HG02571 (cell line): ENCODE measurements at regions not wholly inside any gene's neighbourhood (a gene's known extent, or its start where the extent isn't known, plus 50 kb on each side); places are given as distances from the start of the nearest gene placed in this dataset.

ENCODE experiments used
- ATAC-seq: cut with Tn5 transposase; IDR thresholded peaks from one replicate; pipeline ENCODE4 v1.9.1; 2021; ENCODE audit warnings: mild to moderate bottlenecking, moderate library complexity; ENCODE audit not compliant: unreplicated experiment

DNA sequence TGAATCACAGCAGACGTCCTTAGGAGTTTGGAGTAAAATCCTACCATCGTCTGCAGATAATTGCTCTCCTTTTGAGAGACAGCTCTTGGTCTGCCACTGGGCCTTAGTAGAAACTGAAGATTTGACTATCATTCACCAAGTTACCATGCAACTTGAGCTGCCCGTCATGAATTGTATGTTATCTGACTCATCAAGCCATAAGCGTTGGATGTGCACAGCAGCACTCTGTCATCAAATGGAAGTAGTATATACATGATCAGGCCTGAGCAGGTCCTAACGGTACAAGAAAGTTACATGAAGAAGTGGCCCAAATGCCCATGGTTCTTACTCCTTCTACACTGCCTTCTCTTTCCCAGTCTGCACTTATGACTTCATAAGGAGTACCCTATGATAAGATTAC lies 317.8 kb downstream of the GPATCH2 start:
- ATAC-seq: no peak

DNA sequence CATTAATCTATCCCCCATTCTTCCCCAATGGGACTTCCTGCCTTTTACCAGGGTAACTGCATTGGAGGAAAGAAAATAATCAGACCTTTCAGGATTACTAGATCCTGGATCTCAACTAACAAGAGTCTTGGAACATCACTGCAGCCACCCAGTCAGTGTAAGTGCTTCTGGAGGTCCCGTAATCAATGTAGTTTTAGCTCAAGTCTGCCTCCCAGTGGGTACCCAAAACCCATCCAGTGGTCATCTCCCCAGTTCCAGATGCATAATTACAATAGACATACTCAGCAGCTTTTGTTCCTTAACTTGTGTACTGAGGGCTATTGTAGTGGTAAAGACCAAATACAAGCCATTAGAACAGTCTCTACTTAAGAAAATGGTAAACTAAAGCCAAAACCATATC lies 319.1 kb downstream of the GPATCH2 start:
- ATAC-seq: no peak

DNA sequence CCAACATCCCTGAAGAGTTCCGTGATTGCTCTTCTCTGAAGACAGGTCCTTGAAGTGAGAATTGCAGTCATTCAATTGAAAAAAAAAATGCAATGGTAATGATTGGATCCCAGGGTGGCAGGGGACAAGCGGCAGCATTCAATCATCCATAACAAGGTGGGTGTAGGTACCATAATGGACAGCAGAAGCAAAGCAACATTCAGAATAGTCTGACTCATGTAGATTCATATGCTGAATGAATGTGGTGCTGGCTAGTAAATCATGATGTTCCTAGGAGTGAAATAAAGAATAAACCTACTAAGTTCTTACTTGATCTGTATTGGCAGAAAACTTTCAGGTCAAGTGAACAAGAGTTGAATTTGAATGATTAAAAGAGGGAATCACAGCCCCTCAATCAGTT lies 319.6 kb downstream of the GPATCH2 start:
- ATAC-seq: no peak

GRCh38 chr1:217281332-217281731 lies 349.6 kb downstream of the GPATCH2 start:
- no peak for ATAC-seq

GRCh38 chr1:217275655-217276398 lies 355.1 kb downstream of the GPATCH2 start:
- ATAC-seq: no peak

- ATAC-seq: no peak
Observed at GRCh38 chr1:217274927-217275654, 355.8 kb downstream of the GPATCH2 start.

DNA sequence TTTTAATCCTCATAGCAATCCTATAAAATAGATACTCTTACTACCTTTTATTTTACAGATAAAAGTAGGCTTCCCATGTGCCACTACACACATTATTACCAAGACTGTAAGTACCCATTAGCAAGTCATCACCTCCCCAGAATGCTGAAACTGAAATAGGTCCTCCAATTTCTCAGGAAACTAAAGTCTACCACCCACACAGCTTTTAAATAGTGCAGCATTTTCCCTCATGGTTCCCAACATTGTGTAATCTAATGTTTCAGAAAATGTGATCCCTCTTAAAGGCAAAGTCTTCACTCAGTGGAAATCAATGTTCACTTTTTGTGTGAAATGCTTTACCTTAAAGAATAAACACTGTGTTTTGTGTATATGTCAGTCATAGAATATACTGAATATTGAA lies 356.5 kb downstream of the GPATCH2 start:
- ATAC-seq: no peak

GRCh38 chr1:217273866-217274265 lies 357.0 kb downstream of the GPATCH2 start:
- no peak for ATAC-seq

DNA sequence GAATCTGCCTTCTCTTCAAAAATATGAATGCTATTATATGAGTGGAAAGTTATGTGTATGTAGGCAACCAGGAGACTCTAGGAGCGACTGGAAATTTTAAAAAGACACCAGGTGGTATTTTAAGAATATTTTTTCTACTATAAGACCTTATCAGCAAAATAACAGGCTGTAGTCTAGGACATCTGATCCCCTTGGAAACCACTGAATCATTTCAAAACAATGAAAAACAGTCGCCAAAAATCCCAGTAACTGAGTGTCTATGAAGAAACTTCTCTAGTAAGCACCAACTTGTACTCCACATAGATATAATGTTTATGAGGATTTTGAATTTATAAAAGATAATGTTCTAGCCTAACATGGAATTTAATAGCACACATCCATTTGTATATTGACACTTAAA lies 358.5 kb downstream of the GPATCH2 start:
- ATAC-seq: no peak

- ATAC-seq: no peak
Observed at GRCh38 chr1:217270101-217270500, 360.8 kb downstream of the GPATCH2 start.

DNA sequence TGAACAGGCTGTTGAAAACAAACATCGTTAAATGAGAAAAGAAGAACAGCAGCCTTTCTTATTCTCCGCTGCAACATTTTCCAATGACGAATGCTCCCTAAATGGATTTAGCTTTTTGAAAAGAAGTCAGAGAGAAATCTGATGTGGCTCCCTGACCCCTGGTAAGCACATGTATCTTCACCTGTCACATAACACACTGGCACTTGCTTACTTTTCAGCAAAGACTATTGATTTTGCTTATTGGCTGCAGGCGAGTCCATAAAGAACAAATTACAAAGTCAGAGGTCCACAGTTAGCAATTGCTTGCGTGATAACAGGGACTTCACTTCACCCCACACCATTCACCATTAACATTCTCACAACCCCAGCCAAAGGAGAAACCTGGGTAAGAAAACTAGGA lies 362.8 kb downstream of the GPATCH2 start:
- no peak for ATAC-seq

DNA sequence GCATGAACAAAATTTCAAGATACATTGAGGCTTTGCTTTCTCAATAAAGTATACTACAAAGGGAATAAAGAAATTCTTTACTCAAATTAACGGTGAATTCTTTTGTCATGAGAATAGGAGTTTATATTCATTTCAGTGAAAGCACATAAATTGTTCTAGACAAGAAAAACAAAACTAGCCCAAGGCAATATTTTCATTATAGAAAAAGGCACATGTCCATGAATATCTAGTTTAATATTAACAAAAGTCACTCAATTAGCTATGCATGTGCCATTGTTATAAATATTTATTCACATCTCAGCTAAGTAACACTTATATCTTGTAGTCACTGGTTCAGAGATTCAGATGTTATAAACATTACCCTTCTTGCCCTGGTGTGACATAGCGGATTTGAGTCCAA lies 369.3 kb downstream of the GPATCH2 start:
- no peak for ATAC-seq

- no peak for ATAC-seq
Observed at GRCh38 chr1:217260676-217261075, 370.2 kb downstream of the GPATCH2 start.

GRCh38 chr1:217253985-217254384 lies 376.9 kb downstream of the GPATCH2 start:
- no peak for ATAC-seq

DNA sequence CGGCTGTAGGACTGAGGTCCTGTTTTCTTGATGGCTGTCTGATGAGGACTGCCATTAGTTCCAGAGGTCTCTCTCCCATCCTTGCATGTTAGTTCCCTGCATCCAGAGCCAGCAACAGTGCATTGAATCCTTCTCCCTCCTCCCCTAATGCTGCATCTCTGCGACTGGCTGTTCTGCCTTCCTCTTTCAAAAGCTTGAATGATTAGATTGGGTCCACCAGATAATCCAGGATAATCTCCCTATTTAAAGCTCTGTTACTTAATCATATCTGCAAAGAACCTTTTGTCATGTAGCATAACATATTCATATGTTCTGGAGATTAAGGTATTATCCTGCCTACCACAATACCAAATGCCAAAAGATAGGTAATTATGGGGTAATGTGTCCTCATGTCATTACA lies 377.5 kb downstream of the GPATCH2 start:
- no peak for ATAC-seq

GRCh38 chr1:217251121-217251520 lies 379.8 kb downstream of the GPATCH2 start:
- ATAC-seq: no peak

- ATAC-seq: no peak
Observed at GRCh38 chr1:217249857-217250256, 381.0 kb downstream of the GPATCH2 start.

DNA sequence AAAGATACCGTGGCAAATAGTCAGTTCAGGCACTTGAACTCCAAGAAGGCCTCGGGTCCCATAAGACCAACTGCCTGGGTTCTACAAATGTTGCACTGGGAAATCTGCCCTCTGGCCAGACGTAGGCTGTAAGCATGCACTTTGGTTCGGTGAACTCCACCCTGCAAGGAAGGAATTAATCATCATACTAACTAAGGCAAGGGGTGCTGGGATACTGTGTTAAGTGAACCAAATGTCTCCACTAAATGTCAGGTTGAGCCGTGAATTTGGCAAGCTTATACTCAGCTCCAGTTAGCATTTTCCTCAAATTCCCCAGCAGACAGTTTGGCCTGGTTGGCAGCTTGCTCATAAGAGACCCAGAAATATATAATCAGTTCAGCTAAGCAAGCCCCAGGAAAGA lies 385.9 kb downstream of the GPATCH2 start:
- no peak for ATAC-seq

DNA sequence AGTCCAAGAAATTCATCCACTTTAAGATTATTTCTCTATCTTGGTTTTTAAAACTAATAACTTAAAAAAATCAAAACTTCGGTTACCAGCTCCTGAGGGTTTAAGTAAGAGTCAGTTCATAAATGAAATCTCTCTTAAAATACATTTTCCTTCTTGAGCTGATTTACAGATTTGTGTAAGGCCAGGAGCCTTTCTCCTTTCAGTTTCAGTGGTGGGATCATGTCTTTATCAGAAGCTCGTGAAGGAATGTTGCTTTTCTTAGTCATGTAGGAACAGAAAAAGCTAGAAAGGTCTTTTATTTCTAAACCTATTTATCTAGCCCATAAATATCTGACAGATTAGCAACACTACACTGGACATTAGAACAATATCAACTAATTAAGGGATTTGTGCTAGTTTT lies 390.2 kb downstream of the GPATCH2 start:
- no peak for ATAC-seq

- no peak for ATAC-seq
Observed at GRCh38 chr1:217238945-217239344, 391.9 kb downstream of the GPATCH2 start.

DNA sequence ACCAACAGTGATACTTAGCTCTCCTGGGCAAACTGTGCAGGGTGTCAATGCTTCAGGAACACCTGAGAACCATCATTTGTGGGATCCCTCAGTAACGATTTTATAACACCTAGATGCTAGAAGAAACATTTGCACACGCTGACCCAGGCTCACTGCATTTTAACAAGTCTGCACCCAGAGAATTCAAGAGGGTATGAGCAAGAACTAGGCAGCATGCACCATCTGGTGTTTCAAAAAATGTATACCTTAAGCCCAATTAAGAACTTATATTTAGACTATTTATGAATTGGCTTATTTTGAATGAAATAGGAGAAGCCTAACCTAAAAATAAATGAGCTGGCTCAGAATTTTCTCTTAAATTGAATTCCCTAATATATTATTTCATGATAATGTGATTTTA lies 400.5 kb downstream of the GPATCH2 start:
- no peak for ATAC-seq

- ATAC-seq: no peak
Observed at GRCh38 chr1:217228689-217229088, 402.2 kb downstream of the GPATCH2 start.

DNA sequence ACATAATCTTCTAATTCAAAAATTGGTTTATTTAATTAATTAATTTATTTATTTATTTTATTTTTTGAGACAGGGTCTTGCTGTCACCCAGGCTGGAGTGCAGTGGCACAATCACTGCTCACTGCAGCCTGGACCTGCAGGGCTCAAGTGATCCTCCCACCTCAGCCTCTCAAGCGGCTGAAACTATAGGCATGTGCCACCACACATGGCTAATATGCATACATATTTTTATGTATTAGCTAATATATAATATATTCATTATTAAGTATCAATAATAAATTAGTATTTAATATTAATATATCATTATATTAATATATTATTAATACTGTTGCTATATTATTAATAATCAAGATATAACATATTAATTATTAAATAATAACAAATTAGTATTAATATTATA lies 406.7 kb downstream of the GPATCH2 start:
- no peak for ATAC-seq
